ENCODE measurements at regions not wholly inside any gene's neighbourhood (a gene's known extent, or its start where the extent isn't known, plus 50 kb on each side); places are given as distances from the start of the nearest gene placed in this dataset.
"Not testable (repeated sequence)": the region's sequence is repeated elsewhere in the genome, so short reads cannot be mapped to it uniquely, and the experiment has no call there.

DNA sequence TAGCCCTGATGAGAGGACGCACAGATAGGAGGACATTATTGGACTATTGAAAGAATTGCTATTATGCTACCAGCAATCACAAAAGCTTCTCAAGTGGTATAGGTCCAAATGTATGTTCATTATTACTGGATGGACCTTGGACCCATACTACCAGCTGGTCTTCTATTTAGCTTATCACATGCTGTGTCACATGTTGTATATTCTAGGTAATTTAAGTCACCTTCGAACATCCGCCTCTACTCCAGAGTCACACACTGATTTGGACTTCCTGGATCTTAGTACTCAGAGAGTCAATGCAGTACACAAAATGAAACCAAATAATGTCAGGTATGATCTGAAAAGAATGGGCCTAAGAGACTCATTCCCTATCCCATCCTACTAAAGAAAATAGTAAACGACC lies 534.0 kb upstream of the API5 start:
- no peak for DNase-seq

DNA sequence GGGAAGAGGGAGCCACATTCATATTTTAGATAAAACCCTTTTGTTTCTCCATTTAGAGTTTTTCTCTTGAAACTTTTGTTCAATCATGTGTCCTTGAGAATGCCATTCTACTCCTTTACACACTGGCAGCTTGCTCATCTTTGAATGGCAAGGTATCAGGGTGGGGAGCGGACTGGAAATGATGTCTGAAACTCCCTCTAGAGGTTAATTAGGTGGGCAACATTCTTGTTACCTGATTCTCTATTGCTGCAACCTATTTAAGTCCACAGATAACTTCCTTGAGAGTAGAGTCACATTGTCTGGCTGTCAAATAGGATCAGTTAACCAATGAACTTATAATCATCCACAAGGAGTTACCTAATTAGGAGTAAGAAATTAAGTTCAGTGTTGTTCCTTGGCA lies 533.6 kb upstream of the API5 start:
- DNase-seq = no peak

- DNase-seq = no peak
Measured at GRCh38 chr11:42779555-42779954, 532.2 kb upstream of the API5 start.

DNA sequence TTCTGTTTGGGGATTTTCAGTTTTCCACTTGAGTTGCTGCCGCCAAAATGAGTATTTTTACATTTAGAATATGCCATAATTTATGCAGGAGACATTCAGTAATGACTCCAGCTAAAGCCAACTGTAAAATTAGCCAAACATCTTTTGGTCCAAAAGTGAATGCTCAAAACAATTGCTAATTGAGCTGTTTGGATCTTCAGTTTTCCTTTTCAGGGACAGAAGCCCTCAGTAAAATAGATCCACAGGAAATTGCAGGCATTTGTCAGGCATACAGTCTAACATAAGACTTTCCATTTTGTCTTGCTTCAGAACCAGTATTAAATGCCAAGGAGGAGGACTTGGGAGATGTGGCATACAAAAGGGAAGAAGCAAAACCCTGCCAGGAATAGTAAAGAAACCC lies 524.8 kb upstream of the API5 start:
- no peak for DNase-seq

DNA sequence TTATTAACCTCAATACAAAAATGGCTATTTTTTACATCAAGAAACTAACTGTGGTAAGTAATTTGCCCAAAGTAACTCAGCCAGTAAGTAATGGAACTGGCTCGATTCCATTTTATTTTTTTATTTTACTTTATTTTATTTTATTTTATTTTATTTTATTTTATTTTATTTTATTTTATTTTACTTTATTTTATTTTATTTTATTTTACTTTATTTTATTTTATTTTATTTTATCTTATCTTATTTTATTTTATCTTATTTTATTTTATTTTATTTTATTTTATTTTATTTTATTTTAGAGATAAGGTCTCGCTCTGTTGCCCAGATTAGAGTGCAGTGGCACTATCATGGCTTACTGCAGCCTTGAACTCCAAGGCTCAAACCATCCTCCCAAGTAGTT lies 516.3 kb upstream of the API5 start:
- not testable (repeated sequence) for DNase-seq

- DNase-seq = no peak
Measured at GRCh38 chr11:42800041-42800440, 511.8 kb upstream of the API5 start.

DNA sequence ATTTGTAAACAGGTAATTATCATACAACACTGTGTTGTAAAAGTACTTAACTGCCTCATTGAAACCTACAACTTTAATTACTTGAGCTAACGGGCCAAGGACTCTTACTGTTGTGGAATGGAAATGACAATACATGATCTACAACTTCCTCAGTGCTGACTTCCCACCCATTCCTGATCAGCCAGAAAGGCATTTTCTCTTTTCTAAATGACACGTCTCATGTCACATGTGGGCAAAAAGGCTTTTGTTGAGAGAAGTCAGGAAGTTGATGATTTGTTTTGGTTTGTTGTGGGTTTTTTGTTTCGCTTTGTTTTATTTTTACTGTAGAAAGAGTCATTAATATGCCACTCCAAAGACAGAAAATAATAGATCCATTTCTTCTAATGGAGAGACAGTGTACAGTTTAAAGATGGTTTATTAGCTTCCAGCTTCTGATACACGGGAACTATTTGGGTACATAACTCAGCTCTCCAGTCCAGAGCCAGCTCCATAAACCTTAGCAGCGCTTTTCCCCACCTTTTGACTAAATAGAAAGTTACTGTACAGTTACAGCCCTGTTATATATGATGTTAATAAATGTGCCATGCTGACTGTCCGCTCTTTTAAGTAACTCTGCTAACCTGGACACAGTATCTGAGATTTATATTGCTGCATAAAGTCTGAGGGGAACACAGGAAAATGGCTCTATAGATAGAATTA lies 509.4 kb upstream of the API5 start:
- no peak for DNase-seq

DNA sequence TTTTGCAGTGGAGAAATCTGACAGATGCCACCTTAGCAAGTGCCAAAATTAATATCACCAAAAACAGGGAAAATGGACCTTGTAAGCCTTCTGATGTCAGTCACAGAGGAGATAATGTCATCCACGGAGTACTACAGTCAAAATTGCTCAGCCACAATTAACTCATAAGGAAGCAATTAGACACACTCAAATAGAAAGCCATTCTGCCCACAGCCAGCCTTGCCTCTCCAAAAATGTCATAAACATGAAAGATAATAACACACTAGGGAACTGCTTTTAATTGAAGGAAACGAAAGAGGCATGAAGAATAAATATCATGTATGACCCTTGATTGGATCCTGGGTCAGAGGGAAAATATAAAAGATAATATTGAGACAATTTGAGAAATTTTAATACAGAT lies 505.6 kb upstream of the API5 start:
- DNase-seq = no peak

GRCh38 chr11:42812361-42812760 lies 499.4 kb upstream of the API5 start:
- DNase-seq = no peak

DNA sequence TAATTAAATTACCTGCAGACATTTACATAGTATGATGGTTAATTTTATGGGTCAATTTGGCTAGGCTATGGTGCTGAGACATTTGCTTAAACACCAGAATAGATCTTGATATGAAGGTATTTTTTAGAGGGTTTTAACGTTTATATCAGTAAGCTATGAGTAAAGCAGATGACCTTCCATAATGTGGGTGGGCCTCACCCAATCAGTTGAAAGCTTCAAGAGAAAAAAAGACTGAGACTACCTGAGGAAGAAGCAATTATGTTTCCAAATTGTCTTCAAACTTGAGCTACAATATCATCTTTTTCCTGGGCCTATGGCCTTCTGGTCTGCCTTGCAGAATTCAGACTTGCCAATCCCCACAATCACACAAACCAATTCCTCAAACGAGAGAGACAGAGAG lies 498.8 kb upstream of the API5 start:
- no peak for DNase-seq

GRCh38 chr11:42816471-42816870 lies 495.3 kb upstream of the API5 start:
- no peak for DNase-seq

DNA sequence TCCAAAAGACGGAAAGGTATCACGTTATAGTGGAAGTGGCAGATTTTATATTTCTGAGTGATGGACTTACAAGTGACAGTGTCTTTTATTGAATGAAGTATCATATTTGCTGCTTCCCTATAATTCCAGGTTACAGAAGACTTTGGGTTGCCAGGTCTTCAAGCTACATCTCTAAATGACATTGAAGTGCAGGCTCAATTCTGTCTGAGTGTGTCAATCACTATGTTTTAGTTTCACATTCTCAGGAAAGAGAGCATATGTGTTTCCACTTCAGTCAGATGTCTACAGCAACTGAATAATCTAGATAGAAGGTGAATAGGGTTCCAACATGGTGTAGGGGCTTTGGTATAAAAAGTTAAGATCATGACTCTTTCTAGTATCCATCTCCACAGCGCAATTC lies 492.7 kb upstream of the API5 start:
- no peak for DNase-seq

GRCh38 chr11:42822188-42822587 lies 489.6 kb upstream of the API5 start:
- DNase-seq = not testable (repeated sequence)

DNA sequence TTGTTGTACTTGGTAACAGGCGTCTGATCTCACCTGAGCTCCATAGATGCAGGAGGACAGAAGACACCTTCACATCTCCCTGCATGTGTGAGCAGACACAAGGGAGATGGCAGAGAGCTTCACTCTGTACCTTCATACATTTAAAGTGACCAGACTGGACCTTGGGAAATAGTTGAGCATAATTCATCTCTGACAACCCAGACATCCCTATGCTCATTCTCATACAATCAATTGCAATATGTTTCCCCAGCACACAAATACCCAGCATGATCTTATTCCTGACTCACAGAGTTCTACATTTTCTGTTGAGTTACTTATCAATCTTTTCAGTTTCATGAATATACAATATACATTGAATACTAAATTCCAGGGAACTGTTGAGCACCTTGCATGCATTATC lies 488.2 kb upstream of the API5 start:
- DNase-seq = no peak

GRCh38 chr11:42824067-42824466 lies 487.7 kb upstream of the API5 start:
- DNase-seq = no peak

- no peak for DNase-seq
Measured at GRCh38 chr11:42825598-42825997, 486.2 kb upstream of the API5 start.

DNA sequence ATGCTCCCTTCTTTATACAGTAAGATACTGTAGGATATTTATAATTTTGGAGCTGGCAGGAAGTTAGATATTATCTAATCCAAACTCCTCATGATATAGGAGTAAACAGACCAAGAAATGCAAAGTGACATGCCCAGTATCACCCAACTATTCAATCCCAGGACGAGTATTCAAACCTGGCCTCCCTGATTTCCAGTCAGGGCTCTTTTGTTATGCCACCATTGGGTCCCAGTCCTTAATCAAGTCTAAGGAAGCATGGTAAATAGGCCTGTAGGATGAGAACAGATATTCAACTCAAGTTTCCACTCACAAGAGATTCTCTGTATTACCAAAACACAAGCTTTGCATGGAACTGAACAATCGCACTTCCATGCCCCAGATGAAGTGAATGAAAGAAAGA lies 484.0 kb upstream of the API5 start:
- no peak for DNase-seq

- no peak for DNase-seq
Measured at GRCh38 chr11:42837994-42838393, 473.8 kb upstream of the API5 start.

DNA sequence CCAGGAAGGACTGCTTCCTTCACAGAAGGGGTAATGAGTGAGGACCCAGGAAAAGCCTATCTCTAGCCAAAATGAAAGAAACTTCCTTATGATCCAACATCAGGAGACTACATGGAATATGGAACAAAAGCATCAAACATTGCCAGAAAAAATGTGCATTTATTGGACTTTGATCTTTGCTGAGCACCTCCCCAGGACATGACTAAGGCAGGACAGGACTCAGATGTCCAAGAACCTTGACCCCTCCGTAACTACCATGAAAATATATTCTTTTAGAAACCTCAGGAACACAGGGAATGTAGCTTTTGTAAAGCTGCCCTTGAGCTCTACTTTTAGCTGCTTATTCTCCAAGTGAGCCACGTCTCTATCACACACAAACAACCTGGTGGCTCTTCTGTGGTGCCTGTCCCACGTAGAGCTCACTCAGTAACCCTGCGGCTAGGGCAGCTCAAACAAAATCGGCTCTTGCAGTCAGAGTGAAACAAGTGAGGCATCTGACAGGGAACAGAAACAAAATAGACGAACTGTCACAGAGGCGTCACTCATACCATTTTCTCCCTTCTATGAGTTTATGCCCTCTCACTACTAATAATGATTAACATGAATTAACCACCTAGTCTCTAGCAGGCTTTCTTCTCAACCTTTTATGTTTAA lies 471.5 kb upstream of the API5 start:
- DNase-seq = no peak

- DNase-seq = no peak
Measured at GRCh38 chr11:42840860-42841259, 470.9 kb upstream of the API5 start.

DNA sequence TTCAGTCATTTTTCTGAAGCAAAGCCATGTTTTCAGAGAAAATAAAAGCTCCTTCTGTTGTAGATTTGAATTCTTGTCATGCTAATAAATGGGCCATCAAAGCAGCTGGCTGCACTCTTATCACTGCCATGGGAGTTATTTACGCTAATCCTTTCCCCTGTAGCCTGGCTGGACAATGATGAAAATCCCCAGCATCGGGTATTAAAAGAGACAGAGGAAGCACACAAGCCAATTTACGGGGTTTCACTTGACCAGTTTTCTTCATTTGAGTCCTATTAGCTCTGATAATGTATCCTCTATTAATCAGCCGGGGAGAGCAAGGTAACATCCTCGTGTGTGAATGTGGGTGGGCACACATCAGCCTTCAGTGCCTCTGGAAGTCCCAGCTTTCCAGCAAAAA lies 470.2 kb upstream of the API5 start:
- no peak for DNase-seq

DNA sequence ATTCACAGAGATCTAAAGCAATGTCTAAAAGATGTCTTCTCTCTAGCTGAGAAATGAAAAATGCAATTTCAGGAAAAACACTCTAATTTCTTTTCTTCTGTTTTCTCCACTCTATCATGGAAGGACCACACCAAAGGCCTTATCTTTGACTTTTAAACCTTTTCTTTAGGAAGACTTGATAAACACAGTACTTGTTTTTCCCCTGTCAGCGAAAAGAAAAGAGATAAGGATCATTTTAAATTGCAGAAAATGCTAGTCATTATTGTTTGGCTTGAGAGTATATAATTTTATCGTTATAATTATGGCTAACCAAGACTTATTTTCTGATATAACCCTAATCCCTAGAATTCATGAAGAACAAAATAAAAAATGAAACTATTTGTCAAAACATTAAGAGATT lies 462.4 kb upstream of the API5 start:
- no peak for DNase-seq

DNA sequence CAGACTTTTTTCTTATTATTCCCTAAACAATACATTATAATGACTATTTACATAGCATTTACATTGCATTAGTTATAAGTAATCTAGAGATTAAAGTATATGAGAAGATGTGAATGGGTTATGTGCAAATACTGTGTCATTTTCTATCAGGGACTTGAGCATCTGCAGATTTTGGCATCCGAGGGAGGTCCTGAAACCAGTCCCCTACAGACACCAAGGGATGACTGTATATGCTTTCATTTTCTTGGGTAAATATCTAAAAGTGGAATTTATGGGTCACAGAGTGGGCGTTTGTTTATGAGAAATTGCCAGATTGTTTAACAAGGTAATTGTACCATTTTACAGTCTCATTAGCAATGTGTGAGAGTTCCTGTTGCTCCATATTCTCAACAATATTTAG lies 454.5 kb upstream of the API5 start:
- DNase-seq = no peak

DNA sequence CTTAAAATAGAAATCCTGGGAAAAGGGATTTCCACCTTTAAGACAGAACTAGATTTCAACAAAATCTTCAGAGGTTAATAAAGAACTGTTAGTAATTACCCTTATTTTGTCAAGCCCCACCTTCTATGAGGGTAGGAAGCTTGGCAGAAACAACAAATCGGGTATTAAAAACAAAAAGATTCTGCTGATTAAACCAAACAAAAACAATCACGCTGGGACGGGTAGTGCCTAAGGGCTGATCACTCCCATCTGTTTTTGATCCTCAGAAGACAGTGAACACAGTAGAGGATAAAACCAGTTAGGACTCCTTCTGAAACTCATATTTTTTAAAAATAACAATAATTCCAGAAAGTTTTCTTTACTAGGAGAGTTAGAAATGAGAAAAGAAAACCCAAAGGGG lies 441.3 kb upstream of the API5 start:
- DNase-seq = no peak

GRCh38 chr11:42873800-42874405 lies 437.9 kb upstream of the API5 start:
- not testable (repeated sequence) for DNase-seq

All from activated T-cell treated with anti-CD3 and anti-CD28 coated beads, Interleukin-2, amount 50 U/mL, for 48 hours (primary cell).